ENCODE measurements at regions not wholly inside any gene's neighbourhood (a gene's known extent, or its start where the extent isn't known, plus 50 kb on each side); places are given as distances from the start of the nearest gene placed in this dataset.

DNA sequence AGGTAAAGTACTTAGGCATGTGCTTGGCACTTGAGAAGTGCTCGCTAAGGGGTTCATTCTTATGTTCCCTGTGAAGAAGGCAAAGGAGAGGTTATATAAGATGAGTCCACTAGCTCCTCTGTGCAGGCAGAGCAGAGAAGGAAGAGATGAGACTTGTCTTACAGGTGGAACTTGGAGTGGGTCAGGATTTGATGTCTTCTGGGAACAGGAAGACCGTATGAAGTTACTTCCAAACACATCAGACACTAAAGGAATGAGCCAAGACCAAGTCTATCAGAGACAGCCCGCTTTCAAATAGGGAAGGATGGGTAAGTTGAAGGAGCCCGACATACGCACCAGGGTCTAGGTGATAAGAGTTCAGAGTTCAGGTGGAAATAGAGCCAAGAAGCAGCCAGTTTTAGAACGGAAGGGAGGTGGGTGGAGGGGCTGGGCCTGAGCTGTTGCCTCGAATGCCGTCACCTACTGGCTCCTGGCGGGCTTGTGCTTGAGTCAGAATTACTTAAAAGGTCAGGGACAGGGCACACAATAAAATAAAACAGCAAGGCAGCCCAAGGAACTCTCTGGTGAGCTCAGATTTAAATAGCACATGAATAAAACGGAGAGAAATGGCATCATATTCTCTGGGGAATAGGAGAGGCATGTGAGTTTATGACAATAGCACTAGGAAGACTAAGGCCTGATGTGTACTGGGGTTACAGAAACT, 56.1 kb upstream of the GRB10 start:
- no peak for TF ChIP-seq CTCF (IDR thresholded peaks at IDR 0.05; ENCODE audit: unreplicated experiment)
- peaks cover 57% of the 10 kb centered on the region for H3K4me1 Mint-ChIP-seq (ENCODE audit: low read depth, unreplicated experiment)
- H3K36me3 Mint-ChIP-seq (ENCODE audit: insufficient read depth, unreplicated experiment), result peaks cover 7% of the 10 kb centered on the region
- peak overlapping the region; percentile 71 for H3K27ac Mint-ChIP-seq (ENCODE audit: unreplicated experiment)
- CTCF ChIA-PET, result interaction anchor here (0.6 to 1.4 kb wide), 5 partner anchors 12 to 48 kb away, joined by 3 to 5 read pairs (median 3); no protein-coding TSS in a partner anchor
- peaks cover 9% of the 10 kb centered on the region for H3K9me3 Mint-ChIP-seq (ENCODE audit: low read depth, unreplicated experiment)
- BruUV-seq (replicated peaks), result no TSS peak
- no peaks in the 10 kb centered on the region for H3K27me3 Mint-ChIP-seq (ENCODE audit: unreplicated experiment)
- intact Hi-C loops (cut with micrococcal nuclease; ENCODE audit: unreplicated experiment), result no loop called here
- peak; percentile 63 for DNase-seq
- peak overlapping the region; percentile 4 for H3K4me3 Mint-ChIP-seq (ENCODE audit: low read depth, unreplicated experiment)

DNA sequence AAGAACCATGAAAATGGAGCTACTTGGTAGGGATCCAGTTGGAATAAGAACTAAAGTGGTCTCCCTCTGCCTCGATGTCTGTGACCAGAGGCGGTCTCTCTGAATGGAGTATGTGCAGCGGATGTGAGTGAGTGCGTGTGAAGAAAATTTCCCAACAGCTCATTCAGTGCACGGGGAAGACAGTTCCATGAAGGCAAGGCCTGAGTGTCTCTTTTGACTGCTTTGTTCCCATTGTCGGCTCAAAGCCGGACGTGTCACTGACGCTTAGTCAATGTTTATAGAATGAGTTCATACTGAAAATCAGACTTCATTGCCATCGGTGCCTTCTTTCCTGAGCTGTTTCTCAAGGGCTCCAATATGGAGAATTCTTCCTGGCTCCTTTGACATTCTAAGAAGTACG, 55.3 kb upstream of the GRB10 start:
- peaks cover 66% of the 10 kb centered on the region for H3K4me1 Mint-ChIP-seq (ENCODE audit: low read depth, unreplicated experiment)
- BruUV-seq (replicated peaks), result no TSS peak
- DNase-seq, result peak; percentile 49
- H3K27me3 Mint-ChIP-seq (ENCODE audit: unreplicated experiment), result no peaks in the 10 kb centered on the region
- intact Hi-C loops (cut with micrococcal nuclease; ENCODE audit: unreplicated experiment), result no loop called here
- CTCF ChIA-PET, result interaction anchor here (0.6 to 1.1 kb wide), 7 partner anchors 10 to 325 kb away, joined by 3 to 5 read pairs (median 3); no protein-coding TSS in a partner anchor
- H3K36me3 Mint-ChIP-seq (ENCODE audit: insufficient read depth, unreplicated experiment), result peaks cover 7% of the 10 kb centered on the region
- TF ChIP-seq CTCF (IDR thresholded peaks at IDR 0.05; ENCODE audit: unreplicated experiment), result no peak
- H3K9me3 Mint-ChIP-seq (ENCODE audit: low read depth, unreplicated experiment), result peaks cover 9% of the 10 kb centered on the region
- peak overlapping the region; percentile 71 for H3K27ac Mint-ChIP-seq (ENCODE audit: unreplicated experiment)
- H3K4me3 Mint-ChIP-seq (ENCODE audit: low read depth, unreplicated experiment), result no peak overlapping the region

DNA sequence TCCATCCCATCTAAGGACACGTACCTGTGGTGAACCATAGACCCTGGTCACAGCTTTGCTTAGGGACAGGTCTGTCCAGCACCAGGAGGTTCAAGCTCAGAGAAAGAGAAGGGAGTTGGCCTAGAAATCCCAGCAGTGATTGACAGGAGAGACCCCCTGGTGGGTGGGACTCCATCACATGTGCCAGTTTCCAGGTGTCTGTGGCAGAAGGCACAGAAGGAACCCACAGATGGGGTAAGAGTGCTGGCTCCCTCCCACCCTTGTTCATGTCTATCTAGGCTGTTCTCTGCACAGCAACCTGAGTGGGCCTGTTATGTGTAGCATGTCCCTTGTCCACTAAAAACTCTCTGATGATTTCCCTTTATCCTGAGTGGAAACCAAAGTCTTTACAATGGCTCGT, 54.0 kb upstream of the GRB10 start:
- Mint-ChIP-seq H3K9me3 (ENCODE audit: low read depth, unreplicated experiment) (peaks cover 9% of the 10 kb centered on the region), H3K4me3 (ENCODE audit: low read depth, unreplicated experiment) (no peak overlapping the region), H3K36me3 (ENCODE audit: insufficient read depth, unreplicated experiment) (peaks cover 7% of the 10 kb centered on the region), H3K27me3 (ENCODE audit: unreplicated experiment) (no peaks in the 10 kb centered on the region), H3K27ac (ENCODE audit: unreplicated experiment) (peak overlapping the region; percentile 71), H3K4me1 (ENCODE audit: low read depth, unreplicated experiment) (peaks cover 79% of the 10 kb centered on the region)
- no peak for DNase-seq
- no TSS peak for BruUV-seq (replicated peaks)
- no peak for TF ChIP-seq CTCF (IDR thresholded peaks at IDR 0.05; ENCODE audit: unreplicated experiment)
- intact Hi-C loops (cut with micrococcal nuclease; ENCODE audit: unreplicated experiment), result no loop called here
- CTCF ChIA-PET, result no interaction called here

GRCh38 chr7:50835156-50835555, 52.5 kb upstream of the GRB10 start:
- Mint-ChIP-seq H3K27ac (ENCODE audit: unreplicated experiment) (peak overlapping the region; percentile 86), H3K36me3 (ENCODE audit: insufficient read depth, unreplicated experiment) (peaks cover 7% of the 10 kb centered on the region), H3K4me1 (ENCODE audit: low read depth, unreplicated experiment) (peaks cover 83% of the 10 kb centered on the region), H3K9me3 (ENCODE audit: low read depth, unreplicated experiment) (peaks cover 9% of the 10 kb centered on the region), H3K27me3 (ENCODE audit: unreplicated experiment) (no peaks in the 10 kb centered on the region), H3K4me3 (ENCODE audit: low read depth, unreplicated experiment) (no peak overlapping the region)
- no TSS peak for BruUV-seq (replicated peaks)
- intact Hi-C loops (cut with micrococcal nuclease; ENCODE audit: unreplicated experiment), result no loop called here
- TF ChIP-seq CTCF (IDR thresholded peaks at IDR 0.05; ENCODE audit: unreplicated experiment), result no peak
- no peak for DNase-seq
- CTCF ChIA-PET, result no interaction called here
